PC-9 (cell line): ENCODE measurements at regions not wholly inside any gene's neighbourhood (a gene's known extent, or its start where the extent isn't known, plus 50 kb on each side); places are given as distances from the start of the nearest gene placed in this dataset.

Experiments used
- BruUV-seq: library from RNA; stranded (reverse); fragments of 400-500 nt; replicated peaks from 2 replicates; lab custom pipeline; 2021; lab: Mats Ljungman, UMichigan
- CTCF ChIA-PET: fragments of 300-600 bp; sonication (Branson Sonifier 250); formaldehyde crosslinking; loops from one replicate; lab custom pipeline; 2022; ENCODE audit warnings: antibody characterized with exemption; lab: Charles Lee
- POLR2A ChIA-PET: fragments of 300-600 bp; sonication (Branson Sonifier 250); formaldehyde crosslinking; loops from one replicate; lab custom pipeline; 2022; ENCODE audit warnings: antibody characterized with exemption; ENCODE audit not compliant: unreplicated experiment; lab: Charles Lee
- DNase-seq, 2 experiments: peaks; one replicate each; pipeline versions ENCODE4 v3.0.0 to v3.0.0-alpha.2; 2015 to 2022; ENCODE audit warnings: mixed read lengths in 1 of 2
- H2AFZ ChIP-seq: fragments of 200-600 bp; sonication (generic); 2 replicates; pipeline ENCODE4 v1.8.1; 2017; ENCODE audit warnings: antibody characterized with exemption
- H3F3A ChIP-seq: fragments of 200-600 bp; sonication (generic); 2 replicates; pipeline ENCODE4 v1.8.1; 2017; ENCODE audit warnings: antibody characterized with exemption, mild to moderate bottlenecking, low read depth; ENCODE audit not compliant: insufficient read depth
- H3K27ac ChIP-seq: fragments of 200-600 bp; sonication (generic); 2 replicates; pipeline ENCODE4 v1.6.1; 2016; ENCODE audit warnings: mixed run types
- H3K27me3 ChIP-seq: fragments of 200-600 bp; sonication (generic); 2 replicates; pipeline ENCODE4 v1.6.1; 2016; ENCODE audit warnings: low read depth, mixed run types; ENCODE audit not compliant: insufficient read depth
- H3K36me3 ChIP-seq: fragments of 200-600 bp; sonication (generic); 2 replicates; pipeline ENCODE4 v1.6.1; 2016; ENCODE audit warnings: low read depth, mixed run types
- H3K4me1 ChIP-seq: fragments of 200-600 bp; sonication (generic); replicated peaks from 2 replicates; pipeline ENCODE4 v1.6.1; 2016; ENCODE audit warnings: mixed run types; ENCODE audit not compliant: insufficient read depth
- H3K4me2 ChIP-seq: fragments of 200-600 bp; sonication (generic); 2 replicates; pipeline ENCODE4 v1.6.1; 2017; ENCODE audit warnings: mixed run types
- H3K4me3 ChIP-seq: fragments of 200-600 bp; sonication (generic); 2 replicates; pipeline ENCODE4 v1.6.1; 2016; ENCODE audit warnings: mixed run types
- H3K79me2 ChIP-seq: fragments of 200-600 bp; sonication (generic); 2 replicates; pipeline ENCODE4 v1.6.1; 2017; ENCODE audit warnings: low read depth, mixed run types
- H3K9me2 ChIP-seq: fragments of 200-600 bp; sonication (generic); 2 replicates; pipeline ENCODE4 v1.8.1; 2017; ENCODE audit warnings: mild to moderate bottlenecking; ENCODE audit not compliant: insufficient read depth
- H3K9me3 ChIP-seq: fragments of 200-600 bp; sonication (generic); 2 replicates; pipeline ENCODE4 v1.8.1; 2016; ENCODE audit warnings: low read depth; ENCODE audit not compliant: insufficient read depth
- H4K20me1 ChIP-seq: fragments of 200-600 bp; sonication (generic); 2 replicates; pipeline ENCODE4 v1.8.1; 2017; ENCODE audit not compliant: insufficient read depth
- EZH2 ChIP-seq: fragments of 200-600 bp; sonication (generic); IDR thresholded peaks from 2 replicates; pipeline ENCODE4 v1.8.0; 2017; ENCODE audit warnings: antibody characterized with exemption, low read depth
- intact Hi-C: fragments of 100-400 bp; cut with micrococcal nuclease; formaldehyde crosslinking; loops from one replicate; pipeline ENCODE4 v1.10.0; 2022; ENCODE audit not compliant: unreplicated experiment
- TF ChIP-seq, protein P1 (sequence below): fragments of 200-600 bp; sonication (generic); conservative IDR thresholded peaks from 2 replicates; pipeline ENCODE4 v1.6.1; 2017; ENCODE audit warnings: mixed run types, antibody characterized with exemption, mild to moderate bottlenecking, moderate library complexity

DNA sequence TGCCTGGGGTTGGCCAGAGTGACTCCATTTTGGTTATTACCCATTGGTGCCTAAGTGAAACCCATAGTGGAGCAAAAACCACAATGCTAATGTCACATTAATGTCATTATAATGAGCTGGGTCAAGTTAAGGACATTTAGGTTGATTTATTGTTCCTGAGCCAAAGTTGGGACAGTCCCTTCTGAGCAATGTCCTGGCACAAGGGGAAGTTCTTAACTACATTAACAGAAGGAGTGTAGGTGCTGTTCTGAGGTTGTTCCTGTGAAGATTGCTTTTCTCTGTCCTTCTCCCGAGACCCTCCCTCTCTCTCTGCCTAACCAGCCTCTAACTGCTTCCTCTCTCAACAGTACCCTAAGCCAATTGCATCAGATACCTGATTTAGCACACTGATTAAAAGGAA is 1956.8 kb upstream of the PCDH10 start:
- no peaks in the 10 kb centered on the region for H3K9me3 ChIP-seq
- ChIA-PET POLR2A (no interaction called here), CTCF (no interaction called here)
- no TSS peak for BruUV-seq
- no peaks in the 10 kb centered on the region for H3K9me2 ChIP-seq
- no peaks in the 10 kb centered on the region for H3K36me3 ChIP-seq
- no peaks in the 10 kb centered on the region for H3K4me1 ChIP-seq
- H2AFZ ChIP-seq: no peak overlapping the region
- no peak overlapping the region for H3K27ac ChIP-seq
- no peaks in the 10 kb centered on the region for H3K79me2 ChIP-seq
- intact Hi-C loops: no loop called here
- TF ChIP-seq EZH2: no peak
- TF ChIP-seq, protein P1, sequence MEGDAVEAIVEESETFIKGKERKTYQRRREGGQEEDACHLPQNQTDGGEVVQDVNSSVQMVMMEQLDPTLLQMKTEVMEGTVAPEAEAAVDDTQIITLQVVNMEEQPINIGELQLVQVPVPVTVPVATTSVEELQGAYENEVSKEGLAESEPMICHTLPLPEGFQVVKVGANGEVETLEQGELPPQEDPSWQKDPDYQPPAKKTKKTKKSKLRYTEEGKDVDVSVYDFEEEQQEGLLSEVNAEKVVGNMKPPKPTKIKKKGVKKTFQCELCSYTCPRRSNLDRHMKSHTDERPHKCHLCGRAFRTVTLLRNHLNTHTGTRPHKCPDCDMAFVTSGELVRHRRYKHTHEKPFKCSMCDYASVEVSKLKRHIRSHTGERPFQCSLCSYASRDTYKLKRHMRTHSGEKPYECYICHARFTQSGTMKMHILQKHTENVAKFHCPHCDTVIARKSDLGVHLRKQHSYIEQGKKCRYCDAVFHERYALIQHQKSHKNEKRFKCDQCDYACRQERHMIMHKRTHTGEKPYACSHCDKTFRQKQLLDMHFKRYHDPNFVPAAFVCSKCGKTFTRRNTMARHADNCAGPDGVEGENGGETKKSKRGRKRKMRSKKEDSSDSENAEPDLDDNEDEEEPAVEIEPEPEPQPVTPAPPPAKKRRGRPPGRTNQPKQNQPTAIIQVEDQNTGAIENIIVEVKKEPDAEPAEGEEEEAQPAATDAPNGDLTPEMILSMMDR: no peak
- no peaks in the 10 kb centered on the region for H3K27me3 ChIP-seq
- no peaks in the 10 kb centered on the region for H3F3A ChIP-seq
- DNase-seq: no peak
- no peaks in the 10 kb centered on the region for H4K20me1 ChIP-seq
- H3K4me2 ChIP-seq: no peak overlapping the region
- no peak overlapping the region for H3K4me3 ChIP-seq

DNA sequence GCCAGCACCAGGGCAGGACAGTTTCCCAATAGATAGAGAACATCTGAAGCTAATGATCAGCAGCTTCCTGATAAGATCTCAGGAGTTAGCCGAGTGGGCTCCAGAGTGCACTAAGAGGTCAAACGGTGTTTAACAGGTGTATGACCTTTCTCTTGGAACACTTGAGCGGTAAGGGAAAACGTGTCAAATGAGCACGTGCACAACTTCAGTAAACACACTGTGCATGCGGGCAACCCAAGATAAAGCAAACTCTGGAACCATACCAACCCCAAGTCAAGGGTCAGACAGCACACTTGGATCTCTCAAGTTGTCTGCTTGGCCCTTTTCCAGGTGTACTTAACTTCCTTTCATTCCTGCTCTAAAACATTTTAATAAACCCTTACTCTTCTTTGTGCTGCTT is 1941.5 kb upstream of the PCDH10 start:
- Histone ChIP-seq H4K20me1 (no peaks in the 10 kb centered on the region), H3K36me3 (no peaks in the 10 kb centered on the region), H3K4me2 (no peak overlapping the region), H3K27me3 (no peaks in the 10 kb centered on the region), H2AFZ (no peak overlapping the region), H3K79me2 (no peaks in the 10 kb centered on the region), H3F3A (no peaks in the 10 kb centered on the region), H3K4me3 (no peak overlapping the region), H3K9me2 (no peaks in the 10 kb centered on the region), H3K4me1 (no peaks in the 10 kb centered on the region), H3K27ac (no peak overlapping the region), H3K9me3 (no peaks in the 10 kb centered on the region)
- intact Hi-C loops: no loop called here
- no TSS peak for BruUV-seq
- DNase-seq: no peak
- CTCF ChIA-PET: no interaction called here
- POLR2A ChIA-PET: no interaction called here
- TF ChIP-seq, protein P1: no peak
- TF ChIP-seq EZH2: no peak

DNA sequence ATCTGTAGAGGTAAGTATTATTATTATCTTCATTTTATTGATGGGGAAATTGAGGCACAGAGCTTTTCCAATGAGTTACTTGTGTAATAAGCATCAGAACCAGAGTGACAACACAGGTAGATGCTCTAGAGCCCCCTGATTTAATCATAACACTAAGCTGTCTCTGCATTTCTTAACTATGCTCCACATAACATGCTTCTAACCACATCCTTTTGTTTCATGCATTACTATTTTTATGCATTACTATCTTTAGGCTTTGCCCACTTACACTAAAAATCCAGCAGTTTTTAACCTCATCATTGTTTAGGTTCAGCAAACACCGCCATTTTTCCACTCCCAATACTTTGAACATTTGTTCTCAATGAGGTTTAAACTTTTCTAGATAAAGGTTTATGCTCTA is 1900.8 kb upstream of the PCDH10 start:
- Histone ChIP-seq H3F3A (no peaks in the 10 kb centered on the region), H3K4me3 (no peak overlapping the region), H3K9me3 (no peaks in the 10 kb centered on the region), H3K4me2 (no peak overlapping the region), H4K20me1 (no peaks in the 10 kb centered on the region), H2AFZ (no peak overlapping the region), H3K27ac (no peak overlapping the region), H3K27me3 (no peaks in the 10 kb centered on the region), H3K9me2 (no peaks in the 10 kb centered on the region), H3K36me3 (no peaks in the 10 kb centered on the region), H3K4me1 (no peaks in the 10 kb centered on the region), H3K79me2 (no peaks in the 10 kb centered on the region)
- no TSS peak for BruUV-seq
- DNase-seq: no peak
- intact Hi-C loops: no loop called here
- no peak for TF ChIP-seq EZH2
- TF ChIP-seq, protein P1: no peak
- POLR2A ChIA-PET: interaction anchor here (0.6 kb wide), 1 partner anchor 978 kb away, joined by 3 read pairs; no protein-coding TSS in a partner anchor
- CTCF ChIA-PET: no interaction called here
